ENCODE measurements at regions not wholly inside any gene's neighbourhood (a gene's known extent, or its start where the extent isn't known, plus 50 kb on each side); places are given as distances from the start of the nearest gene placed in this dataset.

DNA sequence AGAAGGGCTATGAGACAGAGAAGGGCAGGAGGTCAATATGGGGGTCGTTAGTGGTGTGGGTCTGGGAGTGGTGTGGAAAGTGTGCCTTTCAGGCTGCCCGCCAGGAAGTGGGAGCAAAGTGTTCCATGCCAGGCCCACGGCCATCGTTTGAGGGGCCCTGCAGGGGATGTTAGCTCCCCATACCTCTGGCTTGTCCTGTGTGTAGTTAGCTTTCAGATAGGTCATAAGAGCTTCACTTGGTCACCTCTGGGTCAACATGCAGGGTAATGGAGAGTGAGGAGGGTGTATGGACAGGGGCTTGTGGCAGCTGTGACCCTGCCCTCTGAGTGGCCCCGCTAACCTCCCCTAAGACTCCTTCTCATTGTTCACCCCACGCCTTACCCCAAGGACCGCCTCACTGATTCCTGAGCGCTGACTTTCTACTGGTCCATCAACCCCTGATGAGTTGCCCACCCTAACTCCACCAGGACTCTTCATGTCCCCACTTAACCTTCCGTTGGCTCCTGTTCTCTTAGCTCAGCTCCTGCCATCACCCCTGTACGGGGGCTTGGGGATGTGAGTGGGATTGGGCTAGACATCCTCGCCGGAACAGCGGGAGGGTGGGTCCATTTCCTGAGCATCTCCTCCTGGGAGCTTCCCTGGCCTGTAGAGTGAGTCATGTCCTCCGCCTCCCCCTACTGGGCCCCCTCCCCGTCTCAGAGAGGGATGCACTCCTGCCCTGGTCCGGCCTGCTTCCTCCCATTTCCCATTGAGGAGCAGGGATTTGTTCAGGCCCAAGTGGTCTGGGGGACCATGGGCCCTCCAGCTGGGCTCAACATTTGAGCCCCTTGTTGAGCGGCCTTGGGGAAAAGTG is 125.7 kb downstream of the FGF18 start:
- TF ChIP-seq CTCF (conservative IDR thresholded peaks at IDR 0.05) = no peak
- no peak for TF ChIP-seq EZH2 (IDR thresholded peaks at IDR 0.05; ENCODE audit: low read depth)
